K562 (cell line): ENCODE measurements at regions not wholly inside any gene's neighbourhood (a gene's known extent, or its start where the extent isn't known, plus 50 kb on each side); places are given as distances from the start of the nearest gene placed in this dataset.

ENCODE experiments used
- ATAC-seq: fragments of 200-7000 bp; cut with Tn5 transposase; 3 replicates; pipeline ENCODE4 v1.9.1; 2020; ENCODE audit warnings: moderate library complexity
- BruUV-seq: library from RNA; stranded (reverse); fragments of 400-500 nt; replicated peaks from 2 replicates; lab custom pipeline; 2021; lab: Mats Ljungman, UMichigan
- CTCF ChIA-PET: fragments of 300-600 bp; formaldehyde crosslinking; extraction: SDS; loops from one replicate; lab custom pipeline; 2021; ENCODE audit warnings: low intra/inter-chr PET ratio; lab: Yijun Ruan, JAX
- POLR2A ChIA-PET: fragments of 300-600, 350-650 bp; sonication (Branson Sonifier 250); formaldehyde crosslinking; extraction: SDS; loops from one replicate; lab custom pipeline; 2021; ENCODE audit warnings: antibody characterized with exemption, inconsistent platforms; lab: Yijun Ruan, JAX
- DNase-seq, 4 experiments: peaks; one replicate each; pipeline versions ENCODE4 v3.0.0 to v3.0.0-alpha.2; 2011 to 2018; ENCODE audit warnings: low spot score in 3 of 4, mixed read lengths in 3 of 4; ENCODE audit errors: extremely low read depth in 1 of 4
- FAIRE-seq: peaks from 2 replicates; lab custom pipeline; 2011; peaks lifted over from hg19 to GRCh38; lab: Jason Lieb, UNC
- H2AFZ ChIP-seq: 2 replicates; pipeline ENCODE4 v1.6.0; 2011; ENCODE audit warnings: low read depth, low read length, control low read depth, inconsistent platforms
- H3K27ac ChIP-seq: fragments of 200-600 bp; 3 replicates; pipeline ENCODE4 v1.8.0; 2011; ENCODE audit warnings: low read depth, mild to moderate bottlenecking, control low read depth, inconsistent platforms, low read length, moderate library complexity, mixed read lengths; ENCODE audit errors: extremely low read depth
- H3K27me3 ChIP-seq, 2 experiments: fragments of 300-600 bp in 1 of 2; 2 replicates in 1 of 2; 3 replicates in 1 of 2; pipeline versions ENCODE4 v1.6.0 to v1.8.0; 2011; ENCODE audit warnings: inconsistent platforms in 2 of 2, low read length in 2 of 2, mild to moderate bottlenecking in 1 of 2, mixed read lengths in 1 of 2, moderate library complexity in 1 of 2; ENCODE audit not compliant: control insufficient read depth in 2 of 2, insufficient read depth in 2 of 2
- H3K36me3 ChIP-seq: fragments of 300-600 bp; 3 replicates; pipeline ENCODE4 v1.8.0; 2011; ENCODE audit warnings: mild to moderate bottlenecking, low read length, inconsistent platforms; ENCODE audit not compliant: control insufficient read depth, insufficient read depth
- H3K4me1 ChIP-seq, 2 experiments: fragments of 200-600 bp in 1 of 2; replicated peaks in 1 of 2; 2 replicates in 1 of 2; 3 replicates in 1 of 2; pipeline versions ENCODE4 v1.5.1 to v1.8.0; 2011; ENCODE audit warnings: inconsistent platforms in 2 of 2, low read length in 2 of 2, mild to moderate bottlenecking in 1 of 2, mixed read lengths in 1 of 2, moderate library complexity in 1 of 2; ENCODE audit not compliant: control insufficient read depth in 2 of 2, insufficient read depth in 2 of 2
- H3K4me2 ChIP-seq: 2 replicates; pipeline ENCODE4 v1.6.1; 2011; ENCODE audit warnings: low read length, control low read depth, inconsistent platforms, mixed read lengths; ENCODE audit not compliant: insufficient read depth
- H3K4me3 ChIP-seq: fragments of 200-600 bp; sonication (generic), shearing (Covaris generic); 2 replicates; pipeline ENCODE4 v1.5.1; 2016; ENCODE audit warnings: control low read depth, inconsistent platforms
- H3K79me2 ChIP-seq: fragments of 200-600 bp; 3 replicates; pipeline ENCODE4 v1.8.0; 2011; ENCODE audit warnings: low read length, inconsistent platforms; ENCODE audit not compliant: control insufficient read depth, insufficient read depth
- H3K9ac ChIP-seq, 2 experiments: 2 replicates each; pipeline versions ENCODE4 v1.6.0 to v1.6.1; 2011; ENCODE audit warnings: low read depth in 2 of 2, low read length in 2 of 2, control low read depth in 1 of 2, inconsistent platforms in 1 of 2, mild to moderate bottlenecking in 1 of 2, mixed read lengths in 1 of 2; ENCODE audit not compliant: insufficient read depth in 1 of 2
- H3K9me1 ChIP-seq: one replicate; pipeline ENCODE4 v1.6.0; 2011; ENCODE audit warnings: inconsistent platforms, mild to moderate bottlenecking, low read length, moderate library complexity; ENCODE audit not compliant: control insufficient read depth, insufficient read depth
- H3K9me3 ChIP-seq: replicated peaks from 2 replicates; pipeline ENCODE4 v1.5.1; 2011; ENCODE audit warnings: low read depth, low read length, inconsistent platforms; ENCODE audit not compliant: control insufficient read depth, insufficient read depth
- H4K20me1 ChIP-seq: replicated peaks from 2 replicates; pipeline ENCODE4 v1.6.1; 2011; ENCODE audit warnings: low read length, inconsistent platforms, mixed read lengths; ENCODE audit not compliant: control insufficient read depth, insufficient read depth
- CREB3 ChIP-seq: fragments of 450-650 bp; conservative IDR thresholded peaks from 2 replicates; pipeline ENCODE4 v1.6.1; 2016; ENCODE audit warnings: missing genetic modification characterization, low read depth, mild to moderate bottlenecking, missing compliant biosample characterization, moderate library complexity
- ELK3 ChIP-seq: fragments of 450-650 bp; formaldehyde crosslinking; IDR thresholded peaks from 2 replicates; pipeline ENCODE4 v1.4.0; 2020; ENCODE audit warnings: mild to moderate bottlenecking
- GABPB2 ChIP-seq: fragments of 250-450 bp; sonication (Bioruptor Pico); conservative IDR thresholded peaks from 2 replicates; pipeline ENCODE4 v1.5.1; 2021; ENCODE audit warnings: mild to moderate bottlenecking
- GMEB1 ChIP-seq: fragments of 250-450 bp; sonication (Bioruptor Pico); IDR thresholded peaks from 2 replicates; pipeline ENCODE4 v1.4.0; 2020; ENCODE audit warnings: mild to moderate bottlenecking
- HNRNPUL1 ChIP-seq: fragments of 200-400 bp; formaldehyde crosslinking; IDR thresholded peaks from 2 replicates; pipeline ENCODE4 v1.6.1; 2017; ENCODE audit warnings: low read length
- ILK ChIP-seq: fragments of 450-650 bp; IDR thresholded peaks from 2 replicates; pipeline ENCODE4 v1.6.1; 2016; ENCODE audit warnings: missing genetic modification characterization, low read depth, mild to moderate bottlenecking, missing compliant biosample characterization, moderate library complexity, borderline replicate concordance
- MTF1 ChIP-seq: fragments of 250-450 bp; sonication (Bioruptor Pico); IDR thresholded peaks from 2 replicates; pipeline ENCODE4 v1.9.0; 2021; ENCODE audit warnings: moderate library complexity, mild to moderate bottlenecking, inconsistent platforms, borderline replicate concordance
- NFIX ChIP-seq: fragments of 250-450 bp; sonication (Bioruptor Pico); IDR thresholded peaks from 2 replicates; pipeline ENCODE4 v1.4.0; 2020; ENCODE audit warnings: low read depth, mild to moderate bottlenecking, moderate library complexity
- SMC3 ChIP-seq: conservative IDR thresholded peaks from 2 replicates; pipeline ENCODE4 v1.6.1; 2011; ENCODE audit warnings: low read depth, low read length, improper control_type of control experiment; ENCODE audit not compliant: insufficient read depth
- WGBS: fragments of 100-300 bp; shearing (Covaris generic); methylation state at CpG from one replicate; pipeline ENCODE4 v1.1.6; 2016; ENCODE audit warnings: low coverage, mixed read lengths; ENCODE audit not compliant: insufficient coverage; ENCODE audit errors: missing lambda C conversion rate; 5-methylcytosine and 5-hydroxymethylcytosine counted together
- in situ Hi-C: fragments of 300-500 bp; cut with MboI; formaldehyde crosslinking; loops from 4 replicates; pipeline ENCODE4 v1.15.0; 2018; ENCODE audit warnings: inconsistent platforms, mixed read lengths
- intact Hi-C: fragments of 100-400 bp; cut with micrococcal nuclease; formaldehyde crosslinking; loops from 2 replicates; pipeline ENCODE4 v1.14.2; 2022

GRCh38 chr5:91830361-91830953, 447.3 kb upstream of the ARRDC3 start (continued):
- TF ChIP-seq CREB3 (tag) (no peak), MTF1 (CRISPR knock-in tag) (no peak), GABPB2 (CRISPR knock-in tag) (no peak)

- Histone ChIP-seq H3K4me3 (no peak overlapping the region), H3K36me3 (no peaks in the 10 kb centered on the region), H3K4me1 (no peaks in the 10 kb centered on the region), H2AFZ (no peak overlapping the region), H4K20me1 (no peaks in the 10 kb centered on the region), H3K9me1 (no peaks in the 10 kb centered on the region), H3K27me3 (no peaks in the 10 kb centered on the region), H3K27ac (no peak overlapping the region), H3K9me3 (no peaks in the 10 kb centered on the region; the same call in 1 of the 2 replicates), H3K9ac (no peak overlapping the region), H3K4me2 (no peak overlapping the region), H3K79me2 (no peaks in the 10 kb centered on the region)
- in situ Hi-C loops (no loop called here), intact Hi-C loops (no loop called here)
- TF ChIP-seq HNRNPUL1 (no peak), ELK3 (CRISPR knock-in tag) (no peak), NFIX (CRISPR knock-in tag) (no peak), SMC3 (no peak), GMEB1 (no peak), ILK (tag) (no peak)
- FAIRE-seq (no peak), DNase-seq (no peak), ATAC-seq (no peak)
- POLR2A ChIA-PET = no interaction called here
- BruUV-seq = no TSS peak
- 0% methylated on average over 4 of the region's 4 CpGs for WGBS
- CTCF ChIA-PET = no interaction called here
Measured at GRCh38 chr5:91825618-91826017, 442.5 kb upstream of the ARRDC3 start.
